ENCODE measurements at regions not wholly inside any gene's neighbourhood (a gene's known extent, or its start where the extent isn't known, plus 50 kb on each side); places are given as distances from the start of the nearest gene placed in this dataset.

DNA sequence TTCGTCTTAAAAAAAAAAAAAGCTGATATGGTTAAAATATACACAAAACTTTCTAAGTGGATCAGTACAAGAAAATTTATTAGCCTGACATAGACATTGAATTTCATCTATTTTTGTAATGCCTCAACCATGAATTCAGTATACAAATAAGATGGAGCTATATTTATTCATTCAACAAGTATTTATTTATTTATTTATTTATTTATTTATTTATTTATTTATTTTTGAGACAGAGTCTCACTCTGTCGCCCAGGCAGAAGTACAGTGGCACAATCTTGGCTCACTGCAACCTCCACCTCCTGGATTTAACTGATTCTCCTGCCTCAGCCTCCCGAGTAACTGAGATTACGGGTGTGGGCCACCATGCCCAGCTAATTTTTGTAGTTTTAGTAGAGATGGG, 78.5 kb upstream of the GSX1 start:
- TF ChIP-seq, protein P1, sequence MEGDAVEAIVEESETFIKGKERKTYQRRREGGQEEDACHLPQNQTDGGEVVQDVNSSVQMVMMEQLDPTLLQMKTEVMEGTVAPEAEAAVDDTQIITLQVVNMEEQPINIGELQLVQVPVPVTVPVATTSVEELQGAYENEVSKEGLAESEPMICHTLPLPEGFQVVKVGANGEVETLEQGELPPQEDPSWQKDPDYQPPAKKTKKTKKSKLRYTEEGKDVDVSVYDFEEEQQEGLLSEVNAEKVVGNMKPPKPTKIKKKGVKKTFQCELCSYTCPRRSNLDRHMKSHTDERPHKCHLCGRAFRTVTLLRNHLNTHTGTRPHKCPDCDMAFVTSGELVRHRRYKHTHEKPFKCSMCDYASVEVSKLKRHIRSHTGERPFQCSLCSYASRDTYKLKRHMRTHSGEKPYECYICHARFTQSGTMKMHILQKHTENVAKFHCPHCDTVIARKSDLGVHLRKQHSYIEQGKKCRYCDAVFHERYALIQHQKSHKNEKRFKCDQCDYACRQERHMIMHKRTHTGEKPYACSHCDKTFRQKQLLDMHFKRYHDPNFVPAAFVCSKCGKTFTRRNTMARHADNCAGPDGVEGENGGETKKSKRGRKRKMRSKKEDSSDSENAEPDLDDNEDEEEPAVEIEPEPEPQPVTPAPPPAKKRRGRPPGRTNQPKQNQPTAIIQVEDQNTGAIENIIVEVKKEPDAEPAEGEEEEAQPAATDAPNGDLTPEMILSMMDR (IDR thresholded peaks at IDR 0.05; ENCODE audit: low read depth, low read length) = no peak
- TF ChIP-seq POLR2A (IDR thresholded peaks at IDR 0.05; ENCODE audit: extremely low read depth, insufficient read length) = no peak
- TF ChIP-seq, protein P2, sequence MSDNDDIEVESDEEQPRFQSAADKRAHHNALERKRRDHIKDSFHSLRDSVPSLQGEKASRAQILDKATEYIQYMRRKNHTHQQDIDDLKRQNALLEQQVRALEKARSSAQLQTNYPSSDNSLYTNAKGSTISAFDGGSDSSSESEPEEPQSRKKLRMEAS (IDR thresholded peaks at IDR 0.05; ENCODE audit: low read depth, low read length) = no peak
- no peak for TF ChIP-seq MYC (IDR thresholded peaks at IDR 0.05; ENCODE audit: low read depth, low read length)
